GM19395 (cell line): ENCODE measurements at regions not wholly inside any gene's neighbourhood (a gene's known extent, or its start where the extent isn't known, plus 50 kb on each side); places are given as distances from the start of the nearest gene placed in this dataset.
"Not testable (repeated sequence)": the region's sequence is repeated elsewhere in the genome, so short reads cannot be mapped to it uniquely, and the experiment has no call there.

Experiments used
- ATAC-seq: cut with Tn5 transposase; IDR thresholded peaks from one replicate; pipeline ENCODE4 v1.9.1; 2021; ENCODE audit warnings: mild to moderate bottlenecking, moderate library complexity; ENCODE audit not compliant: unreplicated experiment

GRCh38 chr1:14246471-14246870 lies 352.0 kb upstream of the KAZN start:
- ATAC-seq, result no peak

GRCh38 chr1:14247666-14248065 lies 350.8 kb upstream of the KAZN start:
- ATAC-seq, result no peak

GRCh38 chr1:14251871-14252270 lies 346.6 kb upstream of the KAZN start:
- no peak for ATAC-seq

DNA sequence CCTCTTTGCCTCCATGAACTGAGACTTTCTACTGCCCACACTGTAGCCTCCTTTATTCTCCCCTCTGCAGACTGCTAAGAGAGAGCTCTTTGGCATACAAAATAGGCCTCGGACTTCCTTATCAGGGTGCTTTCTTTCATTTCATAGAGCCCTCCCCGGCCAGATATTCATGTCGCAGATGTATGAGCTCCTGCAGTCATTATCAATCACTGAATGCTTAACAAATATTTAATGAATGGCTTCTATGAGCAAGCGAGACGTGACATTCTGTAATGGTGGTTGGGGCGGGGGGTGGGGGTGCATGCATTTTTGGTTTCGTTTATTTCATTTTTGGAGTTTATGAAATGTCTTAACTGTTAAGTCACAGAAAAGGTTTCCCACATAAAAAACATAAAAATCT lies 344.8 kb upstream of the KAZN start:
- ATAC-seq, result no peak

DNA sequence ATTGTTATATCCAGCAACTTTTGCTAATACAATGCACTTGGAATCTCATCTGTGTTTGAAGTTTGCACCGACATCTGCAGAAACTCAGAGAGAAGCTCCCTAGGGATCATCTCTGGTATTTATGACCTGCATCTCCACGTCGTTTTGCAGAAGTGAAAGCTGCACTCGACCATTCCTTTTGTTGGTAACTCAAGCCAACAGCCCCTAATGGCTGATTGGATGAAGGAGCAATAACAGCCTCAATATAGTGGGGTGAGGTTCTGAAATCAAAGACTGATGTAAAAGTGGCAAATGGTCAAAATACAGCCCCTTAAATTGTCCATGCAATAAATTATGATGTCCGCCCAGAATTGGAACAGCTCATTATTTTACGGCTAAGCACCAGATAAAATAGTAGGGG lies 344.2 kb upstream of the KAZN start:
- no peak for ATAC-seq

DNA sequence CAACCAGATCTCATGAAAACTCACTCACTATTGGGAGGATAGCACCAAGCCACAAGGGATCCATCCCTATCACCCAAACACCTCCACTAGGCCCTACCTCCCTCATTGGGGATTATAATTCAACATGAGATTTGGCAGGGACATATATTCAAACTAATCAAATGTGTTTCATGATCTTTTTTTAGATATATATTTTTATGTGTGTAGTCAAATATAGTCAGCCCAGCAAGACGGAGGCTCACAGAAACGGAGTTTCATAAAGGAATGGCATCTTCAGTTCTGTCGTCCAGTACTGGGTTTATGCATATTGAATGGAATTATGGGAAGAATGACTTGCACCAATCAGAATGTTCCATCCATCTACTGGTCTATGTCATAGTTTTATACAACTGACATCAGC lies 343.3 kb upstream of the KAZN start:
- ATAC-seq, result no peak

GRCh38 chr1:14255711-14256110 lies 342.8 kb upstream of the KAZN start:
- no peak for ATAC-seq

DNA sequence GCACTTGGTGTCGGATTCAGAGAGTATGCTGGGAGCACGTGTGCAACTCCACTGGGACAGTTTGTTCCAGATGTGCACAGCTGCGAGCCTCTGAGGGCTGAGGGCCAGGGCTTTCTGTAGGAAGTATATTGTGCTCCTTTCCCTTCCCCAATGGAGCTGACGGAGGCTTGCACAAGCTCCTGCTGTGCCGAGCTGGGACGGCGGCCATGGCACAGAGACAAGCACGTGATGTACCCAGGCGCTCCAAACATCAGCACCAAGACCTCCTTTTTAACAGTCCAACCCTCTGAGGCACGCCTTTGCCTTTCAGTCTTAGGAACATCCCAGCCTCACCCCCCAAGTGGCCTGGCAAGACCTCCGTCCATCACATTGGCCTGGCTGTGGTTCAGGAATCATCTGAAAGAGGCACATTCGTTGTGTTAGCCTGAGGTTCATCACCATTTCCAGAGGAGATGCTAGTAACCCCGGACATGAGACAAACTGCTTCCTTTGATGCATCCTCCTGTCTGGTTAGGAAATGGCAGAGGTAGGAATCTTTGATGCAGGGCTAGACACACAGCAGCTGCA lies 339.2 kb upstream of the KAZN start:
- no peak for ATAC-seq

GRCh38 chr1:14260480-14260879 lies 338.0 kb upstream of the KAZN start:
- ATAC-seq, result no peak

- no peak for ATAC-seq
Measured at GRCh38 chr1:14261395-14261794, 337.1 kb upstream of the KAZN start.

- ATAC-seq, result no peak
Measured at GRCh38 chr1:14262637-14263036, 335.8 kb upstream of the KAZN start.

- no peak for ATAC-seq
Measured at GRCh38 chr1:14263225-14263624, 335.3 kb upstream of the KAZN start.

DNA sequence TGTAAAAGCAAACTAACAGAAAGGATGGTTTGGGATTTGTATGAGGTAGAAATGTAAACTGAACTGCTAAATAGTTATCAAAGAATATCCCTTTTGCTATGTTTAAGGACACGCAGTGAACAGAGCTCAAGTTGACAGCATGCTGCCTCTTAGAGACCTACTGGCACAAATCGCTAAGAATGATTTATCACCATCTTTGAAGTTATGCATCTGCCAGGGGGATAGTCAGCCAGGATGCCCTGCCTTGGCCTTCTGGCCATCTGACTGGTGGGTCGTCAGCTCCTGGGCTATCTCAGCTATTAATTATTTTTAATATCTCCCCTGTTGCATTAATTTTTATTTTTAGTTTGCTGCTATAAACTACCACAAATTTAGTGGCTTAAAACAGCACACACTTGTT lies 334.8 kb upstream of the KAZN start:
- ATAC-seq, result no peak

DNA sequence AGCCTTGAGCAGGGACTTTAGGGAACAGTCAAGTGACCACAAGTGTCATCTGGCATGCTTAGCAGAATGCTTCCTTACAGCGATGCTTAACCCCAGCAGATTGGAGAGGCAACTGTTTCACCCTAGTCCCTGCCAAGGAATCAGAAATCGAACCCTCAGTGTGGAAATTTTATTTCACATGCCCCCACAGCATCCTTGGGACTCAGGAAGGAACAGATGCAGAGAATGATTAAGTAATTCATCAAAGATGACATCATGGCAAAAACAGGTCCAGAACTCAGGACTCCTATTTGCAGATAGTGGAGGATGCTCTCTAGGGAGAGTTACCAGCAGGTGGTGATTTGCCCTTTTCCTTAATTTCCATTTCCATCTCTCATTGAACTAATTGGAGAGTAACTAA lies 333.0 kb upstream of the KAZN start:
- ATAC-seq, result no peak

DNA sequence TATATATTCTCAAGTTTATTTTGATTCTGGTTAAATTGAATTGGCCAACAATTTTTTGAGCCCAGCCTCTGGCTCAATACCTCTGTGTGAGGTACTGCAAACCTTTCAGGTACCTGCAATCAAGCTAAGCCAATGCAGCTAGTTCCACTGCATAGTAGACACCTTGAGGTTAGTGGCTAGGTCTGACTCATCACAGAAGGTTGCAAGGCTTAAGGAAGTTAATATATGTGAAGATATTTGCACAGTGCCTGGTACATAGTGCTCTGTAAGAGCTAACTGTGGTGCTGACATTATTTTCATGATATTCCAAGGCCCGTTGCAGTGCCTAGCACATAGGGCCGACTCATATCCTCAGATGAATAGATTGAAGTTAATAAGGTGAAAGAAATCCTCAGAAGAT lies 330.5 kb upstream of the KAZN start:
- no peak for ATAC-seq

GRCh38 chr1:14270821-14271220 lies 327.7 kb upstream of the KAZN start:
- ATAC-seq, result no peak

- ATAC-seq, result no peak
Measured at GRCh38 chr1:14273811-14274210, 324.7 kb upstream of the KAZN start.

DNA sequence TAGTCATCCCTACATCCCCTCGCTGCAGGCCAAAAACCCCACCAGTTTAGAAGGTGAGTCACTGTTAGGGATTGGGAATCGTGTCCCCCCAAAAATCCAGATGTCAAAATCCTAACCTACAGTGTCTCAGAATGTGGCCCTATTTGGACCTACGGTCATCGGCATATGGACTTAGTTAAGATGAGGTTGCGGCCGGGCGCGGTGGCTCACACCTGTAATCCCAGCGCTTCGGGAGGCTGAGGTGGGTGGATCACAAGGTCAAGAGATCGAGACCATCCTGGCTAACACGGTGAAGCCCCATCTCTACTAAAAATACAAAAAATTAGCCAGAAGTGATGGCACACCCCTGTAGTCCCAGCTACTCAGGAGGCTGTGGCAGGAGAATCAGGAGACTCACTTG lies 318.6 kb upstream of the KAZN start:
- not testable (repeated sequence) for ATAC-seq

GRCh38 chr1:14280909-14281308 lies 317.6 kb upstream of the KAZN start:
- ATAC-seq, result no peak

GRCh38 chr1:14281412-14281811 lies 317.1 kb upstream of the KAZN start:
- no peak for ATAC-seq

- ATAC-seq, result no peak
Measured at GRCh38 chr1:14282707-14283106, 315.8 kb upstream of the KAZN start.

GRCh38 chr1:14285238-14285637 lies 313.2 kb upstream of the KAZN start:
- ATAC-seq, result no peak

DNA sequence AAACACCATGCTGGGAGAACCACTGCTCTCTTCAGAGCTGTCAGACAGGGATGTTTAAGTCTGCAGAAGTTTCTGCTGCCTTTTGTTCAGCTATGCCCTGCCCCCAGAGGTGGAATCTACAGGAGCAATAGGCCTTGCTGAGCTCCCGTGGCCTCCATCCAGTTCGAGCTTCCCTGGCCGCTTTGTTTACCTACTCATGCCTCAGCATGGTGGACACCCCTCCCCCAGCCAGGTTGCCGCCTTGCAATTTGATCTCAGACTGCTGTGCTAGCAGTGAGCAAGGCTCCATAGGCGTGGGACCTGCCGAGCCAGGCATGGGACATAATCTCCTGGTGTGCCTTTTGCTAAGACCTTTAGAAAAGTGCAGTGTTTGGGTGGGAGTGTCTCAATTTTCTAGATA lies 307.3 kb upstream of the KAZN start:
- ATAC-seq, result not testable (repeated sequence)

DNA sequence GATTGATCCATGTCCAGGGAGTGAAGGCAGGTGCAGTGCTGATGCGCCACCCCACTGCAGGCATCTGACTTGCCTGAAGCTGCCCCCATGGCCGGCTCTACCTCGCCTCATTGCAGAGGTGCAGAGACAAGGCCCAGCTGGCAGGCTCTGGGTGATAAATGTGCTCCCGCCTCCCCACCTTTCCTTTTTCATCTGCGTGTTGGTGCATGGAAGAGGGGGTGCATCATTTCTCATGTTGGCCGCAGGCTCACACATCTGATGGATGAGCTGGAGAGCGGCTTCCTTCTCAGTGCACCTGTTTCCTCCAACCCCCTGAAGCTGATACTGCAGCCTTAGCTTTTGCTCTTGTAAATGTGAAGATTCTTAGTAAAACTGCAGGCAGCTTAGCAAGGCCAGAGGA lies 306.0 kb upstream of the KAZN start:
- no peak for ATAC-seq
